ENCODE measurements at regions not wholly inside any gene's neighbourhood (a gene's known extent, or its start where the extent isn't known, plus 50 kb on each side); places are given as distances from the start of the nearest gene placed in this dataset.

- TF ChIP-seq CTCF (IDR thresholded peaks at IDR 0.05): no peak
- TF ChIP-seq POLR2A (IDR thresholded peaks at IDR 0.05): no peak
These were observed 716.4 kb downstream of the FSCB start for GRCh38 chr14:43790681-43791080.
